ENCODE measurements at regions not wholly inside any gene's neighbourhood (a gene's known extent, or its start where the extent isn't known, plus 50 kb on each side); places are given as distances from the start of the nearest gene placed in this dataset.

GRCh38 chr6:19289457-19289856, 547.7 kb upstream of the ID4 start:
- TF ChIP-seq YY1 (IDR thresholded peaks at IDR 0.05; ENCODE audit: insufficient read depth, insufficient read length) (no peak), ZNF274 (IDR thresholded peaks at IDR 0.05; ENCODE audit: low read depth, low read length) (no peak), SUZ12 (IDR thresholded peaks at IDR 0.05; ENCODE audit: extremely low read depth, insufficient read depth, insufficient read length) (no peak)

Measured in NT2/D1 (cell line).